SK-N-SH (cell line): ENCODE measurements at regions not wholly inside any gene's neighbourhood (a gene's known extent, or its start where the extent isn't known, plus 50 kb on each side); places are given as distances from the start of the nearest gene placed in this dataset.

Experiments
- JUND ChIP-seq: IDR thresholded peaks from 2 replicates; pipeline ENCODE4 v1.4.0; 2012
- POLR2AphosphoS5 ChIP-seq: IDR thresholded peaks from 2 replicates; pipeline ENCODE4 v1.6.1; 2012; ENCODE audit warnings: low read depth, low read length
- RAD21 ChIP-seq: IDR thresholded peaks from 2 replicates; pipeline ENCODE4 v1.6.1; 2012; ENCODE audit warnings: mild to moderate bottlenecking, low read length
- RCOR1 ChIP-seq: fragments of 150-350 bp; IDR thresholded peaks from 2 replicates; pipeline ENCODE4 v1.6.1; 2017; ENCODE audit warnings: antibody characterized with exemption, low read length
- SMC3 ChIP-seq: IDR thresholded peaks from 2 replicates; pipeline ENCODE4 v1.6.1; 2012; ENCODE audit warnings: low read depth, low read length, improper control_type of control experiment
- YY1 ChIP-seq: IDR thresholded peaks from 2 replicates; pipeline ENCODE4 v1.4.0; 2012; ENCODE audit warnings: low read depth, mild to moderate bottlenecking
- TF ChIP-seq, protein P1 (sequence below): fragments of 200-600 bp; sonication (generic); IDR thresholded peaks from 2 replicates; pipeline ENCODE4 v1.6.1; 2017; ENCODE audit warnings: antibody characterized with exemption, mild to moderate bottlenecking, moderate library complexity

DNA sequence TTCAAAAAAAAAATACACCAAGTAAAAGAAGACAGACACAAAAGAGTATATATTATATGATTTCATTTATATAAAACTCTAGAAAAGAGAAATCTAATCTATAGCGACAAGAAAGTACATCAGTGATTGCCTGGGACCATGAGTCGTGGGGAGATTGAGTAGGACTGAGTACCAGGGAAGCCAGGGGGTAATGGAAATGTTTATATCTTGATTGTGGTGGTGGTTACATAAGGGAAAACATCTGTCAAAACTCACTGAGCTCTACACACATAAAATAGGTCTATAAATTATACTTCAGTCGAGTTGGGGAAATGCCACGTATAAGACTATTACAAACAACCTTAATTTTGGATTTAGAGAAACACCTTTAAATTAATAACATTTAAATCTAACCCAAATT lies 117.4 kb downstream of the TRIM29 start:
- TF ChIP-seq, protein P1, sequence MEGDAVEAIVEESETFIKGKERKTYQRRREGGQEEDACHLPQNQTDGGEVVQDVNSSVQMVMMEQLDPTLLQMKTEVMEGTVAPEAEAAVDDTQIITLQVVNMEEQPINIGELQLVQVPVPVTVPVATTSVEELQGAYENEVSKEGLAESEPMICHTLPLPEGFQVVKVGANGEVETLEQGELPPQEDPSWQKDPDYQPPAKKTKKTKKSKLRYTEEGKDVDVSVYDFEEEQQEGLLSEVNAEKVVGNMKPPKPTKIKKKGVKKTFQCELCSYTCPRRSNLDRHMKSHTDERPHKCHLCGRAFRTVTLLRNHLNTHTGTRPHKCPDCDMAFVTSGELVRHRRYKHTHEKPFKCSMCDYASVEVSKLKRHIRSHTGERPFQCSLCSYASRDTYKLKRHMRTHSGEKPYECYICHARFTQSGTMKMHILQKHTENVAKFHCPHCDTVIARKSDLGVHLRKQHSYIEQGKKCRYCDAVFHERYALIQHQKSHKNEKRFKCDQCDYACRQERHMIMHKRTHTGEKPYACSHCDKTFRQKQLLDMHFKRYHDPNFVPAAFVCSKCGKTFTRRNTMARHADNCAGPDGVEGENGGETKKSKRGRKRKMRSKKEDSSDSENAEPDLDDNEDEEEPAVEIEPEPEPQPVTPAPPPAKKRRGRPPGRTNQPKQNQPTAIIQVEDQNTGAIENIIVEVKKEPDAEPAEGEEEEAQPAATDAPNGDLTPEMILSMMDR, result no peak
- no peak for TF ChIP-seq YY1
- no peak for TF ChIP-seq RAD21
- TF ChIP-seq SMC3, result no peak
- TF ChIP-seq POLR2AphosphoS5, result no peak
- TF ChIP-seq JUND, result no peak
- TF ChIP-seq RCOR1, result no peak
